Mesodermal cell (in vitro differentiated cells): ENCODE measurements at regions not wholly inside any gene's neighbourhood (a gene's known extent, or its start where the extent isn't known, plus 50 kb on each side); places are given as distances from the start of the nearest gene placed in this dataset.

Experiments used
- H3K27ac ChIP-seq: 2 replicates; pipeline ENCODE4 v1.7.0; 2013; ENCODE audit warnings: mild to moderate bottlenecking, low read depth, low read length, moderate library complexity; ENCODE audit not compliant: severe bottlenecking
- H3K36me3 ChIP-seq: 2 replicates; pipeline ENCODE4 v1.7.1; 2013; ENCODE audit warnings: mild to moderate bottlenecking, low read length, moderate library complexity; ENCODE audit not compliant: control insufficient read depth, insufficient read depth
- H3K4me1 ChIP-seq: one replicate; pipeline ENCODE4 v1.7.1; 2013; ENCODE audit warnings: mild to moderate bottlenecking, low read length; ENCODE audit not compliant: insufficient read depth, control insufficient read depth, poor library complexity, severe bottlenecking
- H3K4me3 ChIP-seq: 2 replicates; pipeline ENCODE4 v1.7.0; 2013; ENCODE audit warnings: low read length, control low read depth, mild to moderate bottlenecking; ENCODE audit not compliant: insufficient read depth, poor library complexity, severe bottlenecking; ENCODE audit errors: extremely low read depth
- H3K9me3 ChIP-seq: 2 replicates; pipeline ENCODE4 v1.7.1; 2013; ENCODE audit warnings: mild to moderate bottlenecking, low read length, moderate library complexity; ENCODE audit not compliant: control insufficient read depth
- WGBS, 2 experiments: methylation state at CpG; one replicate each; pipeline ENCODE4 v1.1.5; 2013; ENCODE audit warnings: missing lambda C conversion rate in 2 of 2; ENCODE audit not compliant: insufficient coverage in 2 of 2; 5-methylcytosine and 5-hydroxymethylcytosine counted together

GRCh38 chr16:63185235-63185780 lies 1149.1 kb upstream of the CDH8 start:
- H3K4me1 ChIP-seq, result no peaks in the 10 kb centered on the region
- no peak overlapping the region for H3K4me3 ChIP-seq
- no peaks in the 10 kb centered on the region for H3K9me3 ChIP-seq
- no peak overlapping the region for H3K27ac ChIP-seq
- H3K36me3 ChIP-seq, result no peaks in the 10 kb centered on the region
- WGBS, 2 experiments, result 33 to 45% methylated on average over 1 to 3 of the region's 4 CpGs

- H3K36me3 ChIP-seq, result no peaks in the 10 kb centered on the region
- WGBS, 2 experiments, result no CpG with 5 or more reads among the region's 2 CpGs
- H3K4me1 ChIP-seq, result no peaks in the 10 kb centered on the region
- H3K9me3 ChIP-seq, result no peaks in the 10 kb centered on the region
- no peak overlapping the region for H3K4me3 ChIP-seq
- no peak overlapping the region for H3K27ac ChIP-seq
Observed at GRCh38 chr16:63183743-63184142, 1147.5 kb upstream of the CDH8 start.

- Histone ChIP-seq H3K9me3 (no peaks in the 10 kb centered on the region), H3K4me1 (no peaks in the 10 kb centered on the region), H3K27ac (no peak overlapping the region), H3K36me3 (no peaks in the 10 kb centered on the region), H3K4me3 (no peak overlapping the region)
Observed at GRCh38 chr16:63175313-63175712, 1139.1 kb upstream of the CDH8 start.

- Histone ChIP-seq H3K27ac (no peak overlapping the region), H3K4me1 (no peaks in the 10 kb centered on the region), H3K4me3 (no peak overlapping the region), H3K9me3 (no peaks in the 10 kb centered on the region), H3K36me3 (no peaks in the 10 kb centered on the region)
Observed at GRCh38 chr16:63174801-63175200, 1138.6 kb upstream of the CDH8 start.

- H3K27ac ChIP-seq, result no peak overlapping the region
- no peak overlapping the region for H3K4me3 ChIP-seq
- no peaks in the 10 kb centered on the region for H3K36me3 ChIP-seq
- no peaks in the 10 kb centered on the region for H3K9me3 ChIP-seq
- H3K4me1 ChIP-seq, result no peaks in the 10 kb centered on the region
Observed at GRCh38 chr16:63171545-63171944, 1135.3 kb upstream of the CDH8 start.

- Histone ChIP-seq H3K4me1 (no peaks in the 10 kb centered on the region), H3K4me3 (no peak overlapping the region), H3K27ac (no peak overlapping the region), H3K9me3 (no peaks in the 10 kb centered on the region), H3K36me3 (no peaks in the 10 kb centered on the region)
- no CpG with 5 or more reads among the region's 2 CpGs for WGBS, 2 experiments
Observed at GRCh38 chr16:63169100-63169499, 1132.9 kb upstream of the CDH8 start.

GRCh38 chr16:63157818-63158217 lies 1121.6 kb upstream of the CDH8 start:
- WGBS, 2 experiments, result 80 to 91% methylated on average over 2 to 4 of the region's 5 CpGs
- Histone ChIP-seq H3K4me1 (no peaks in the 10 kb centered on the region), H3K27ac (no peak overlapping the region), H3K9me3 (no peaks in the 10 kb centered on the region), H3K36me3 (no peaks in the 10 kb centered on the region), H3K4me3 (no peak overlapping the region)

GRCh38 chr16:63146251-63146650 lies 1110.0 kb upstream of the CDH8 start:
- WGBS, 2 experiments, result 100% methylated on average over 1 of the region's 1 CpG; no CpG with 5 or more reads in 1 of the 2 experiments
- no peak overlapping the region for H3K4me3 ChIP-seq
- no peaks in the 10 kb centered on the region for H3K4me1 ChIP-seq
- no peaks in the 10 kb centered on the region for H3K9me3 ChIP-seq
- H3K36me3 ChIP-seq, result no peaks in the 10 kb centered on the region
- H3K27ac ChIP-seq, result no peak overlapping the region

GRCh38 chr16:63145411-63145810 lies 1109.2 kb upstream of the CDH8 start:
- WGBS, 2 experiments, result 100% methylated on average over 1 of the region's 1 CpG; no CpG with 5 or more reads in 1 of the 2 experiments
- Histone ChIP-seq H3K4me3 (no peak overlapping the region), H3K9me3 (no peaks in the 10 kb centered on the region), H3K4me1 (no peaks in the 10 kb centered on the region), H3K27ac (no peak overlapping the region), H3K36me3 (no peaks in the 10 kb centered on the region)

GRCh38 chr16:63135069-63135468 lies 1098.8 kb upstream of the CDH8 start:
- 83 to 100% methylated on average over 1 of the region's 2 CpGs for WGBS, 2 experiments
- H3K4me1 ChIP-seq, result no peaks in the 10 kb centered on the region
- no peaks in the 10 kb centered on the region for H3K36me3 ChIP-seq
- H3K9me3 ChIP-seq, result no peaks in the 10 kb centered on the region
- H3K4me3 ChIP-seq, result no peak overlapping the region
- H3K27ac ChIP-seq, result no peak overlapping the region

- WGBS, 2 experiments, result no CpG with 5 or more reads among the region's 2 CpGs
- Histone ChIP-seq H3K4me1 (no peaks in the 10 kb centered on the region), H3K9me3 (no peaks in the 10 kb centered on the region), H3K4me3 (no peak overlapping the region), H3K27ac (no peak overlapping the region), H3K36me3 (no peaks in the 10 kb centered on the region)
Observed at GRCh38 chr16:63131503-63131902, 1095.3 kb upstream of the CDH8 start.

GRCh38 chr16:63130942-63131341 lies 1094.7 kb upstream of the CDH8 start:
- Histone ChIP-seq H3K9me3 (no peaks in the 10 kb centered on the region), H3K36me3 (no peaks in the 10 kb centered on the region), H3K4me1 (no peaks in the 10 kb centered on the region), H3K27ac (no peak overlapping the region), H3K4me3 (no peak overlapping the region)
- 83% methylated on average over 1 to 3 of the region's 4 CpGs for WGBS, 2 experiments
